Brain microvascular endothelial cell (primary cell): ENCODE measurements at regions not wholly inside any gene's neighbourhood (a gene's known extent, or its start where the extent isn't known, plus 50 kb on each side); places are given as distances from the start of the nearest gene placed in this dataset.

ENCODE experiments used
- DNase-seq: peaks from one replicate; pipeline ENCODE4 v3.0.0-alpha.2; 2020
- H3K27ac ChIP-seq: fragments of 250-450 bp; sonication (Bioruptor Pico); 2 replicates; pipeline ENCODE4 v1.5.1; 2020; ENCODE audit warnings: mild to moderate bottlenecking, moderate library complexity
- H3K27me3 ChIP-seq: fragments of 250-450 bp; sonication (Bioruptor Pico); replicated peaks from 2 replicates; pipeline ENCODE4 v1.5.1; 2020; ENCODE audit warnings: mild to moderate bottlenecking
- H3K36me3 ChIP-seq: fragments of 250-450 bp; sonication (Bioruptor Pico); replicated peaks from 2 replicates; pipeline ENCODE4 v1.5.1; 2020; ENCODE audit warnings: mild to moderate bottlenecking
- H3K4me3 ChIP-seq: 2 replicates; pipeline ENCODE4 v1.5.1; 2011; ENCODE audit warnings: low read depth, mild to moderate bottlenecking, control low read depth, low read length, moderate library complexity
- CTCF ChIP-seq: IDR thresholded peaks from 2 replicates; pipeline ENCODE4 v1.5.1; 2011; ENCODE audit warnings: low read depth, mild to moderate bottlenecking, moderate library complexity, low read length, control low read depth, inconsistent platforms; ENCODE audit errors: missing control alignments
- in situ Hi-C: cut with HindIII; loops from 2 replicates; pipeline ENCODE4 v1.10.0; 2017; ENCODE audit warnings: low sequenced_read_pairs, low pct_ligation_motif_present

DNA sequence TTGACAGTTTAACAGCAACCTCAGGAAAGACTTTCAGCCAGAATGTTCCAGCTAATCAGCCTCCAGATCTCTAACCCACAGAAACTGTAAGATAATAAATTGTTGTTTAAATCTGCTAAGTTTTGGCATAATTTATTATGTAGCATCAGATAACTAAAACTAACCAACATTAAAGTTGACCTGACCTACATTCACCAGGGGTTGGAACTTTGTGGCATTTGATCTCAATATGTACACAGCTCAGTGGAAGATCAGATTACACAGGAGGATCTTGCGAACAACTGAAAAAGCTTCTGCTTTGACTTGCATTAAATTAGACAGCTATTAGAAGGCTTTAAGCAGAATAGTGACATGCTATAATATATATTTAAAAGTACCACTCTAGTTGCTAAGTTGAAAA is 91.4 kb upstream of the POU1F1 start:
- Histone ChIP-seq H3K27ac (no peak overlapping the region), H3K36me3 (no peaks in the 10 kb centered on the region), H3K4me3 (no peak overlapping the region), H3K27me3 (no peaks in the 10 kb centered on the region)
- in situ Hi-C loops, result no loop called here
- DNase-seq, result no peak
- no peak for TF ChIP-seq CTCF

- no peak overlapping the region for H3K27ac ChIP-seq
- no peak for TF ChIP-seq CTCF
- H3K27me3 ChIP-seq, result no peaks in the 10 kb centered on the region
- H3K36me3 ChIP-seq, result no peaks in the 10 kb centered on the region
- DNase-seq, result no peak
- in situ Hi-C loops, result no loop called here
- no peak overlapping the region for H3K4me3 ChIP-seq
Measured at GRCh38 chr3:87363721-87364120, 87.3 kb upstream of the POU1F1 start.

GRCh38 chr3:87361956-87362355 is 85.6 kb upstream of the POU1F1 start:
- no peak for DNase-seq
- H3K36me3 ChIP-seq, result no peaks in the 10 kb centered on the region
- no peak overlapping the region for H3K4me3 ChIP-seq
- no peak overlapping the region for H3K27ac ChIP-seq
- no peak for TF ChIP-seq CTCF
- H3K27me3 ChIP-seq, result no peaks in the 10 kb centered on the region
- in situ Hi-C loops, result no loop called here

DNA sequence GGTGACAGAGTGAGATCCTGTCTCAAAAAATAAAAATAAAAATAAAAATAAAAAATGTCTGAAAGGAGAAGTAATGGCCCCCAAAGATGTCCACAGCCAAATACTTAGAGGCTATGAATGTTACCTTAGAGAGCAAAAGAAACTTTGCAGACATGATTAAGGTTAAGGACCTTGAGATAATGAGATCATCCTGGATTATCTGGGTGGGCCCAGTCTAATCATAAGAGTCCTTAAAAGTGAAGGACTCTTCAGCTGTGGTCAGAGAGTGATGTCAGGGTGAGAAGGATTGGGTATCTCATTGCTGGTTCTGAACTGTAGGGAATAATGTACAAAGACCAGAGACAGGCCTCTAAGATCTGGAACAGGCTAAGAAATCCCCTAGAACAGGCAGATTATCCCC is 84.9 kb upstream of the POU1F1 start:
- no peak for TF ChIP-seq CTCF
- Histone ChIP-seq H3K36me3 (no peaks in the 10 kb centered on the region), H3K4me3 (no peak overlapping the region), H3K27me3 (no peaks in the 10 kb centered on the region), H3K27ac (no peak overlapping the region)
- in situ Hi-C loops, result no loop called here
- no peak for DNase-seq

GRCh38 chr3:87359826-87360225 is 83.4 kb upstream of the POU1F1 start:
- Histone ChIP-seq H3K4me3 (no peak overlapping the region), H3K27ac (no peak overlapping the region), H3K36me3 (no peaks in the 10 kb centered on the region), H3K27me3 (no peaks in the 10 kb centered on the region)
- in situ Hi-C loops, result no loop called here
- no peak for DNase-seq
- no peak for TF ChIP-seq CTCF

DNA sequence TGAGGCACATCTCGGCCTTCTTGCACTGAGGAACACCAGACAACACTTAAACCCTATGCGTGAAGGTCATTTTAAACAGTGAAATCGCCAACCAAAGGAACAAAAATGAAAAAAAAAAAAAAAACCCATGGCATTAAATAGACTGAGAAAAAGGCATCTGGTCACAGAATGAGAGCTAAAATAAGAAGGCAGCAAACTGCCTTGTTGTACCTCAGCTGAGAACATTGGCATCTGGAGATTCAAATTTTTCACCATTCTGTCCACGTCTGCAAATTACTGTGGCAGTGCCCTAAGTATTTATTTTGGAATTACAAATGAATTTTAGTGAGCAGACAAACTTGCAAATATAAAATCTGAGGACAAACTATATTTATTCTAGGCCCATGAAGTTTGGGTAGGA is 82.6 kb upstream of the POU1F1 start:
- in situ Hi-C loops, result no loop called here
- no peak for DNase-seq
- Histone ChIP-seq H3K4me3 (no peak overlapping the region), H3K27me3 (no peaks in the 10 kb centered on the region), H3K27ac (no peak overlapping the region), H3K36me3 (no peaks in the 10 kb centered on the region)
- no peak for TF ChIP-seq CTCF
